T-helper 1 cell treated with Interleukin-12 subunit alpha and Interleukin-12 subunit beta and Interleukin-4 antibody, amounts not matched to agents 30 ng/mL and 1 ng/mL, for 36 hours (primary cell): ENCODE measurements at regions not wholly inside any gene's neighbourhood (a gene's known extent, or its start where the extent isn't known, plus 50 kb on each side); places are given as distances from the start of the nearest gene placed in this dataset.

ENCODE experiments used
- intact Hi-C: fragments of 100-400 bp; cut with micrococcal nuclease; formaldehyde crosslinking; loops from one replicate; pipeline ENCODE4 v1.15.1; 2024

DNA sequence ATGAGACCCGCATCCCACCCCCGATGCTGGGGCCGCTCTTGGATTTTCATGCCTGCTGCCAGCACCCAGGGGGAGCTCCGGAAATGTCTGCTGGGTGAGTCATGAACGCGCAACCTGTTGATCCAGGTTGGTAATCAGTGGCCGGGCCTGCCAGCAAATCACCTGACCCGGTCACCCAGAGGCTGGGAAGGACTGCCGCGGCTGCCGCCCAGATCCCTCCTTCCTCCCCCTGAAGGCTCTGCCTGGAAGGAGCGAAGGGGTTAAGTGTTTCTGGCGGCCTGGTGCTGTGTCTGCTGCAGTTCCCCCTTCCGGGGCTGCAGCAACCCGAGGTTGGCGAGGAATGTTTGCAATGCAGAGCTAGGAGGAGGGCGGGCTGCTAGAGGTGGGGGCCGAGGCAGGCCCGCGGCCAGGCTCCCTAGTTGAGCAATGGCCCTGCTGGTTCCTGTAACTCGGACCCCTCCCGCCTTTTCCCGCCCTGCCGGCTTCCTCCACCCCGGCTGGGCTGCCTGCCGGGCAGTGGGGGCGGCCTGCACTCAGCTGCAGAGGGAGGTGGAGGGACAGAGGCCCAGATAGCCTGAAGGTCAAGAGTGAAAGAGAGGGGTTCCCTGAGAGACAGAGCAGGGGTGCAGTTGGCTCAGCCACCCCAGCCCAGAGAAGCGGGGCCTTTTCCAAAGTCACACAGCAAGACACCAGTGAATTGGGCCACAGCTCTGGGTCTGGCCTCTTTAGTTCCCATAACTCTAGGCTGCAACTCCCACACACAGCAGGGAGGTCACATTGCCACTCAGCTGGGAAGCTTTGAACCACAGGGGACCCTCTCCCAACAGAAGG lies 156.3 kb upstream of the IER5L start:
- intact Hi-C loops: no loop called here

DNA sequence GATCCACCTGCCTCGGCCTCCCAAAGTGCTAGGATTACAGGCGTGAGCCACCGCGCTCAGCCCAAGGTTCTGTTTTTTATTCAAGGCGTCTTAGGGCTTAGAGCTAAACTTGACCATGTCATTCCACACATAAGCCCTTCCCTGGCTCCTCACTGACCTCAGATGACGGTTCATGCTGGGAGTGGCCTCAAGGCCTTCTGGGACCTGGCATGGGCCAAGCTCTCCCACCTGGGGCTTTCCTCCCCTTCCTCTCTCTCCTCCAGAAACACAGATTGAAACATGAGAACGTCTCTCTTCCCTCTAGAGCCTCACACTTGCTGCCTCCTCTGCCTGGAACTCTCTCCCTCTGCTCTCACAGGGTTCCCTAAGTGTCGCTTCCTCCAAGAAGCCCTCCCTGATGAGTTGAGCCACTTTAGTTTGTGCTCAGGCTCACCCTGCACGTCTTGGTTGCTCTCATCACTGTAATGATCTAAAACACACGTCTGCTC lies 155.6 kb upstream of the IER5L start:
- intact Hi-C loops: no loop called here

DNA sequence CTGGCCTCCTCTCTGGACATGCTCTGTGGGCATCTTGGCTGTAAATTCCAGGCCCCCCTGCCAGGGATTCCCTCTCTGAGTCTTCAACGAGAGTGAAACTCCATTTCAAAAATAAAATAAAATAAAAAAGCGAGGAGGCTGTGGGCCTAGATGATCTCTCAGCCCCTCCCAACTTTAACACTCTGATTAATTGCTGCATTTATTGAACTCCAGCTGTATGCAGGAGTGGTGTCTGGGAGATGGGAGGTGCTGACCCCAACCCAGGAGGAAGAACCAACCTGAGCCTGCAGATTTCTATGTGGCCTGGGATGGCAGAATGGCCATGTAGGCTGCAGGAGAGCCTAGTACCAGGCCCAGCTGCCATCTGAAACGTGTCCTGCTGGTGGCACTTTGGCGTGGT lies 154.5 kb upstream of the IER5L start:
- intact Hi-C loops: no loop called here

- intact Hi-C loops: no loop called here
Measured at GRCh38 chr9:129331772-129332500, 153.9 kb upstream of the IER5L start.

DNA sequence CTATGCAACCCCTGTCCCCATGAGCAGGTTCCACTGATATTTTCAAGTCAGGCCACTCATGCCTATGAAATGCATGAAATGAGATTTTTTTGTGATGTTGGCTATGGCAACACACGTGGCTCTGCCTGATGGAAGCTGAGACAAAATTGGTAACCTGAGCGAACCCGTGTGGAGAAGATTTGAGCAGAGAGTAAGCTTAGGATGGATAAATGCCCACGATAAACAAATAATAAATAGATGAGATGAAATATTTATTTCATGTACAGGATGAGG lies 153.4 kb upstream of the IER5L start:
- intact Hi-C loops: no loop called here

DNA sequence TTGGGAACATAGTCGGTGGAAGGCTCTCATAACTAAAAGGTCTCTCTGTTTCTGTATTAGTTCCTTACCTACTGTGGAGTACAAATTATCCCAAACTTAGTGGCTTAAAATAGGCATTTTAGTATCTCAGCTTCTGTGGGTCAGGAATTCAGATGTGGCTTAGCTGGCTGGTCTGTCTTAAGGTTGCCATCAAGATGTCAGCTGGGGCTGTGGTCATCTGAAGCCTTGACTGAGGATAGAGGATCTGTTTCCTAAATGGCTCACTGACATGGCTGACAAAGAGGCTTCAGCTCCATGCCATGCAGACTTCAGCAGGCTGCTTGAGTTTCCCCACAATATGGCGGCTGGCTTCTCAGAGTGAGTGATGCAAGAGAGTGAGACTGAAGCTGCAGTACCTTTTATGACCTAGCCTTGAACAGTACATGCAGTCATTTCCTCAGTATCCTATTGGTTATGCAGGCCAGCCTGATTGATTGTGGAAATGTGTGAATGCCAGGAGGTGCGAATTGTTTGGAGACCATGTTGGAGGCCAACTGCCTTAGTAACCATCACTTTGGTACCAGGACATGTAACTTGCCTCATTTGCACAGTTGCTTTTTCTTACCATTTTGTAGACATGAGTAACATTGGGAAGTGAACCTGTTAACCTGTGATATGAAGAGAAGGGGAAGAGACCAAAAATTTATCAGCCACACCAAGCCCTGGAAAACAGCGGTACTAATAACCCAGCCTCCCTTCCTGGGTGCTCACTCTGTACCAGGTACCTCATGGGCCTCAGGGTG lies 152.8 kb upstream of the IER5L start:
- intact Hi-C loops: no loop called here

DNA sequence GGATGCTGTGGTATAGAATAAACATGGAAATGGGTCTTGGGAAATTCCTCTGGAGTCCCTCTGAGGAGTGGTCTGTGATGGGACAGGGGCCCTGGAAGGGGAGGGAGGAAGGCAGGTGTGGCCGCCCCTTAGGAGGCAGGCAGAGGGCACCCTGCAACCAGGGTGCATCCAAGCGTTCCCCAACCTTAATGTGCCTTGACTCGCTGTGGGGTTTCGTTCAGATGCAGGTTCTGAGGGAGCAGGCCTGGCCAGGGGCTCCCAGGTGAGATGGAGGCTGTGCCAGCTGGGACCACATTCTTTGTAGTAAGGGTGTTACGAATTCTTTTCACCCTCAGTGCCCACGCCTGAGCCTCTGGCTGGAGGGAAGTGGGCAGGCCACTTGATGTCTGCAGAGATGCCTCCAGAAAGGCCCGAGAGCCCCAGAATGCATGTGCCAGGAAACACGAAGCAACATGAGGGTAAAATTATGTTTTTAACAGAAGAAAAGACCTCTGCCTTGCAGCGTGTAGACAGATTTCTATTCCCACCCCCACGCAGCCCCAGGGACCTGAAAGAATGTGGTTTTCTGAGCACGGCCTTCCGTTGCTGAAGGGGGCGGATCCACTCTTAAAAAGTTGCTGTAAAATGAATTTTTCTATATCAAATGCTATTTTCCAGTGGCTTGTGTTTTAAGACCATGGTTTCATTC lies 150.4 kb upstream of the IER5L start:
- intact Hi-C loops: no loop called here

GRCh38 chr9:129327552-129328328 lies 149.7 kb upstream of the IER5L start:
- intact Hi-C loops: no loop called here

DNA sequence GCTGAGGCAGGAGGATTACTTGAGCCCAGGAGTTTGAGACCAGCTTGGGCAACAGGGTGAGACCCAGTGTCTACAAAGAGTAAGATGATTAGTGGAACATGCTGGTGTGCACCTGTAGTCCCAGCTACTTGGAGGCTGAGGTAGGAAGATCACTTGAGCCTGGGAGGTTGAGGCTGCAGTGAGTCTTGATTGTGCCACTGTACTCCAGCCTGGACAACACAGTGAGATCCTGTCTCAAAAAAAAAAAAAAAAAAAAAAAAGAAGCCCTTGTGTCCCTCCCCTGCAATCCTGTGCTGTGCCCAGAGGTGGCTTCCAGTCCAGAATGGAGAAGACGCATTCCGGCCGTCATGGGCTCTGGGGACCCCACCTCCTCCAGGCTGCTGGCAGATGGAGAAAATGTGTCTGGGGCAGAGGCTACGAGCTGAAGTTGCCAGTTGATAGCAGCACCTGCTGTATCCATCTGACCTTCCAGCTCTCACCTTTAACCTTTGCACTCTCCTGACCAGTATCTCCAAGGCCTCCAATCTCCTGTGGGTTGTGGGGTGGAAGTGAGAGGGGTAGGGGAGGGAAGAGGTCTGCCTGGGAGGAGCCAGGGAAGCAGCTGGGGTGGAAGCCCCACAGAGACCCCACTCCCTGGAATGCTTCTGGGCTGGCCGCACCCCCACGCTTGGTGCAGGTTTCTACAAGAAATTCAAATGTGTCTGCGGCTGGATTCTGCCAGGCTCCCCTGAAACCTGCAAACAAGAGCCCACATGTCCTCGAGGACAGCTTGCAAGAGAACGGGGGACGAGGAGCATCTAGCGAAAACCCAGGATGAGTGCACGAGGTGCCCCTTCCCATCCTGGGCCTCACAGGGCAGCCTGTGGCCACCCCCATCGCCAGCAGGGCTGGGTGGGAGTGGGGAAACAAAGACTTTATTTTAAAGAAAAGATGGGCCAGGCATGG lies 148.3 kb upstream of the IER5L start:
- intact Hi-C loops: no loop called here

DNA sequence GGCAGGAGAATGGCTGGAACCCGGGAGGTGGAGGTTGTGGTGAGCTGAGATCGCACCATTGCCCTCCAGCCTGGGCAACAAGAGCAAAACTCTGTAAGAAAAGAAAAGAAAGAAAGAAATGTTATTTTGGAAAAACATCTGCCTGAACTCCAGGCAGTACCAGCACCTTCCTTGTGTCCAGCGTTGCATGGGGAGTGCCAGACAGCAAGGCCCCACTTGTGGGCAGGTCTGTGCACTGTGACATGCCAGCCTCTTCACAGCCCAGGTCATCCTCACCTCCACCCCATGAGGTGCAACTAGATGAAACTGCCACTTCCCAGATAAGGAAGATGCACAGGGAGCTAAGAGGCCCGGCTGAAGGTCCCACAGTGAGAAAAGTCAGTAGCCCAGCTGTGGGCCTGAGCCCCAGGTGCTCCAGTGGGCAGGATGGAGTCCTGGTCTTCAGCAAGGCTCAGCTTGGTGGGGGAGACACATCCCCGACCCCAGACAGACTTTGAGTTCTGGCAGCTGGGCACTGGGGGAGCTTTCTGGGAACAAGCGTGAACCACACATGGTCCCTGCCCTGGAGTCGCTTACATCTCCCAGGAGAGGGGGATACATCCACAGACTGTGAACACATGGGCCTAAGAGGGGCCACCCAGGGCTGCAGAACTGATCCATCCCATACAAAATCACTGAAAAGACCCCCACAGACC lies 146.9 kb upstream of the IER5L start:
- intact Hi-C loops: loop anchor here (5.0 kb wide), 2 partner anchors 148 to 172 kb away; partner anchors contain the start of gene IER5L

GRCh38 chr9:129323999-129324553 lies 146.0 kb upstream of the IER5L start:
- intact Hi-C loops: loop anchor here (5.0 kb wide), 2 partner anchors 147 to 173 kb away; partner anchors contain the start of gene IER5L

DNA sequence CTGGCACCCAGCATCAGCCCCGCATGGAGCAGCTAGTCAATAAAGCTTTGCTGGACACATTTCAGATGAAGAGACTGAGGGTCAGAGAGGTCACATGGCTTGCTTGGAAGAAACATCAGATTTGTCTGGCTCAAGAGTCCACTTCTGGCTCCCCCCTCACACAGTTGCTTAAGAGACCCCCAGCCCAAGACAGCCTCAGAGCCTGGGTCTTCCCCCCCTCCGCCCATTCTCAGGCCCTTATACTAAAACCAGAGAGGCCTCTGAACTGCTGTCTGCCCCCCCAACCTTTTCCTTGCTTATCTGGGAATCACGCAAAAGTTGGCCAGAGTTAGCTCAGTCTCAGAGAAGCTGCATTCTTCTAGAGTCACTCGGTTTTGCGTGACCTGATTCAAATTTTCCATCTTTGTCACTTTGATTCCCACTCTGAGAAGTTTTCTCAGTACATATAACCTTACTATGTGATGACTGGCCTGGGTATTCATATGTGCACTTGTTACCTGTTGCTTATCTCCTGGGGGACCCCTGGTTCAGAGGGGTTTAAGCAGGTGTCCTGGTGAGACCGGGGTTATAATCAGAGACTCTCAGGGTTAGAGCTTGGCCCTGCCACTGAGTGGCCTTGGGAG lies 145.4 kb upstream of the IER5L start:
- intact Hi-C loops: loop anchor here (5.0 kb wide), 2 partner anchors 146 to 174 kb away; partner anchors contain the start of gene IER5L

GRCh38 chr9:129322641-129323375 lies 144.7 kb upstream of the IER5L start:
- intact Hi-C loops: loop anchor here (5.0 kb wide), 2 partner anchors 146 to 174 kb away; partner anchors contain the start of gene IER5L

GRCh38 chr9:129322022-129322621 lies 144.1 kb upstream of the IER5L start:
- intact Hi-C loops: loop anchor here (5.0 kb wide), 2 partner anchors 145 to 175 kb away; partner anchors contain the start of gene IER5L

- intact Hi-C loops: loop anchor here (2.0 to 5.0 kb wide), 3 partner anchors 144 to 289 kb away; partner anchors contain the start of gene IER5L
Measured at GRCh38 chr9:129321286-129322021, 143.4 kb upstream of the IER5L start.
